Adrenal gland (tissue), 5 donors: ENCODE measurements at regions not wholly inside any gene's neighbourhood (a gene's known extent, or its start where the extent isn't known, plus 50 kb on each side); places are given as distances from the start of the nearest gene placed in this dataset.

ENCODE experiments used
- POLR2A ChIP-seq, 2 donors: fragments of 450-650 bp; IDR thresholded peaks; one replicate each; pipeline ENCODE4 v1.6.1; 2017; ENCODE audit warnings: antibody characterized with exemption in 2 of 2, mild to moderate bottlenecking in 2 of 2, moderate library complexity in 1 of 2
- TF ChIP-seq, protein P1 (sequence below), 6 experiments: fragments of 450-650 bp in 4 of 6; fragments of 200-600 bp in 2 of 6; sonication (generic) in 1 of 6; IDR thresholded peaks; 1 replicate in 5 of 6; 2 replicates in 1 of 6; pipeline versions ENCODE4 v1.5.1 to v1.8.0; 2016 to 2021; ENCODE audit warnings: antibody characterized with exemption in 6 of 6, mild to moderate bottlenecking in 2 of 6, moderate library complexity in 1 of 6
- donor health status: DM: no; HTN: no; CAD: no.

- TF ChIP-seq, protein P1, sequence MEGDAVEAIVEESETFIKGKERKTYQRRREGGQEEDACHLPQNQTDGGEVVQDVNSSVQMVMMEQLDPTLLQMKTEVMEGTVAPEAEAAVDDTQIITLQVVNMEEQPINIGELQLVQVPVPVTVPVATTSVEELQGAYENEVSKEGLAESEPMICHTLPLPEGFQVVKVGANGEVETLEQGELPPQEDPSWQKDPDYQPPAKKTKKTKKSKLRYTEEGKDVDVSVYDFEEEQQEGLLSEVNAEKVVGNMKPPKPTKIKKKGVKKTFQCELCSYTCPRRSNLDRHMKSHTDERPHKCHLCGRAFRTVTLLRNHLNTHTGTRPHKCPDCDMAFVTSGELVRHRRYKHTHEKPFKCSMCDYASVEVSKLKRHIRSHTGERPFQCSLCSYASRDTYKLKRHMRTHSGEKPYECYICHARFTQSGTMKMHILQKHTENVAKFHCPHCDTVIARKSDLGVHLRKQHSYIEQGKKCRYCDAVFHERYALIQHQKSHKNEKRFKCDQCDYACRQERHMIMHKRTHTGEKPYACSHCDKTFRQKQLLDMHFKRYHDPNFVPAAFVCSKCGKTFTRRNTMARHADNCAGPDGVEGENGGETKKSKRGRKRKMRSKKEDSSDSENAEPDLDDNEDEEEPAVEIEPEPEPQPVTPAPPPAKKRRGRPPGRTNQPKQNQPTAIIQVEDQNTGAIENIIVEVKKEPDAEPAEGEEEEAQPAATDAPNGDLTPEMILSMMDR (IDR thresholded peaks at IDR 0.05), result no peak
- TF ChIP-seq POLR2A (IDR thresholded peaks at IDR 0.05), result no peak
These were observed 242.1 kb upstream of the SP4 start for GRCh38 chr7:21185653-21186265.
